WTC11 (cell line): ENCODE measurements at regions not wholly inside any gene's neighbourhood (a gene's known extent, or its start where the extent isn't known, plus 50 kb on each side); places are given as distances from the start of the nearest gene placed in this dataset.

Source experiments
- ESRRA ChIP-seq: sonication (generic); formaldehyde crosslinking; IDR thresholded peaks from 2 replicates; pipeline ENCODE4 v1.8.1; 2022; ENCODE audit warnings: mild to moderate bottlenecking, missing genetic modification reagents, borderline replicate concordance
- FOXK1 ChIP-seq: sonication (generic); formaldehyde crosslinking; IDR thresholded peaks from 2 replicates; pipeline ENCODE4 v1.8.0; 2022; ENCODE audit warnings: mild to moderate bottlenecking, moderate library complexity, missing genetic modification reagents
- JUN ChIP-seq: sonication (generic); formaldehyde crosslinking; IDR thresholded peaks from 2 replicates; pipeline ENCODE4 v1.8.0; 2023; ENCODE audit warnings: mild to moderate bottlenecking, missing genetic modification reagents
- NR1H2 ChIP-seq: sonication (generic); formaldehyde crosslinking; IDR thresholded peaks from 2 replicates; pipeline ENCODE4 v1.9.0; 2021; ENCODE audit warnings: mild to moderate bottlenecking, moderate library complexity, missing genetic modification reagents
- ZNF263 ChIP-seq: sonication (generic); formaldehyde crosslinking; IDR thresholded peaks from 2 replicates; pipeline ENCODE4 v1.8.1; 2022; ENCODE audit warnings: low read depth, mild to moderate bottlenecking, moderate library complexity, missing genetic modification reagents
- TF ChIP-seq, protein P1 (sequence below): fragments of 200-600 bp; IDR thresholded peaks from 2 replicates; pipeline ENCODE4 v1.8.0; 2022; ENCODE audit warnings: antibody characterized with exemption
- TF ChIP-seq, protein P2 (sequence below): sonication (generic); formaldehyde crosslinking; IDR thresholded peaks from 2 replicates; pipeline ENCODE4 v1.8.1; 2022; ENCODE audit warnings: mild to moderate bottlenecking, missing genetic modification reagents, moderate library complexity, borderline replicate concordance
- TF ChIP-seq, protein P3 (sequence below): sonication (generic); formaldehyde crosslinking; IDR thresholded peaks from 2 replicates; pipeline ENCODE4 v1.8.0; 2022; ENCODE audit warnings: mild to moderate bottlenecking, missing genetic modification reagents
- TF ChIP-seq, protein P4 (sequence below): sonication (generic); formaldehyde crosslinking; conservative IDR thresholded peaks from 2 replicates; pipeline ENCODE4 v1.8.1; 2022; ENCODE audit warnings: mild to moderate bottlenecking, missing genetic modification reagents
- TF ChIP-seq, protein P5 (sequence below): sonication (generic); formaldehyde crosslinking; IDR thresholded peaks from 2 replicates; pipeline ENCODE4 v1.8.1; 2023; ENCODE audit warnings: mild to moderate bottlenecking, missing genetic modification reagents
- TF ChIP-seq, protein P6 (sequence below): sonication (generic); formaldehyde crosslinking; IDR thresholded peaks from 2 replicates; pipeline ENCODE4 v1.8.1; 2023; ENCODE audit warnings: mild to moderate bottlenecking, missing genetic modification reagents, moderate library complexity

DNA sequence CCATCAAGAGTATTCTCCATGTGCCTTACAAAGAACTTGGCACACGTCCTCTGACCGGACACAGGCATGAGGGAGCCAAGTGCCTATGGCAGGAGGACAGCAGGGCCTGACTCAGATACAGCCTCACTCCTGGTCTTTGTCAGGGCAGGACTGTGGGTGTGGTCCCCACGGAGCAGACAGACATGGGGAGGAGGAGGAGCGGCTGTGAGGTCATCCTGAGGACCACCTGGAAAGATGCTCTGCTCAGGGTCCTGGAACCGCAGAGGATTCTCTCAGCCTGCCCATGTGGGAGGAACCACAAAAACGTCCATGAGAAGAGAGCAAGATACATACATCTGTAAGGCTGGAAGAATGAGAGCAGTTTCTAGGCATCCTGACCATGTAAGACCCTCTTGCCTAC lies 576.3 kb downstream of the BRD1 start:
- TF ChIP-seq, protein P1, sequence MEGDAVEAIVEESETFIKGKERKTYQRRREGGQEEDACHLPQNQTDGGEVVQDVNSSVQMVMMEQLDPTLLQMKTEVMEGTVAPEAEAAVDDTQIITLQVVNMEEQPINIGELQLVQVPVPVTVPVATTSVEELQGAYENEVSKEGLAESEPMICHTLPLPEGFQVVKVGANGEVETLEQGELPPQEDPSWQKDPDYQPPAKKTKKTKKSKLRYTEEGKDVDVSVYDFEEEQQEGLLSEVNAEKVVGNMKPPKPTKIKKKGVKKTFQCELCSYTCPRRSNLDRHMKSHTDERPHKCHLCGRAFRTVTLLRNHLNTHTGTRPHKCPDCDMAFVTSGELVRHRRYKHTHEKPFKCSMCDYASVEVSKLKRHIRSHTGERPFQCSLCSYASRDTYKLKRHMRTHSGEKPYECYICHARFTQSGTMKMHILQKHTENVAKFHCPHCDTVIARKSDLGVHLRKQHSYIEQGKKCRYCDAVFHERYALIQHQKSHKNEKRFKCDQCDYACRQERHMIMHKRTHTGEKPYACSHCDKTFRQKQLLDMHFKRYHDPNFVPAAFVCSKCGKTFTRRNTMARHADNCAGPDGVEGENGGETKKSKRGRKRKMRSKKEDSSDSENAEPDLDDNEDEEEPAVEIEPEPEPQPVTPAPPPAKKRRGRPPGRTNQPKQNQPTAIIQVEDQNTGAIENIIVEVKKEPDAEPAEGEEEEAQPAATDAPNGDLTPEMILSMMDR, result no peak
- TF ChIP-seq, protein P2, sequence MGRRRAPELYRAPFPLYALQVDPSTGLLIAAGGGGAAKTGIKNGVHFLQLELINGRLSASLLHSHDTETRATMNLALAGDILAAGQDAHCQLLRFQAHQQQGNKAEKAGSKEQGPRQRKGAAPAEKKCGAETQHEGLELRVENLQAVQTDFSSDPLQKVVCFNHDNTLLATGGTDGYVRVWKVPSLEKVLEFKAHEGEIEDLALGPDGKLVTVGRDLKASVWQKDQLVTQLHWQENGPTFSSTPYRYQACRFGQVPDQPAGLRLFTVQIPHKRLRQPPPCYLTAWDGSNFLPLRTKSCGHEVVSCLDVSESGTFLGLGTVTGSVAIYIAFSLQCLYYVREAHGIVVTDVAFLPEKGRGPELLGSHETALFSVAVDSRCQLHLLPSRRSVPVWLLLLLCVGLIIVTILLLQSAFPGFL, result no peak
- TF ChIP-seq FOXK1 (CRISPR knock-in tag), result no peak
- no peak for TF ChIP-seq ESRRA
- TF ChIP-seq, protein P3, sequence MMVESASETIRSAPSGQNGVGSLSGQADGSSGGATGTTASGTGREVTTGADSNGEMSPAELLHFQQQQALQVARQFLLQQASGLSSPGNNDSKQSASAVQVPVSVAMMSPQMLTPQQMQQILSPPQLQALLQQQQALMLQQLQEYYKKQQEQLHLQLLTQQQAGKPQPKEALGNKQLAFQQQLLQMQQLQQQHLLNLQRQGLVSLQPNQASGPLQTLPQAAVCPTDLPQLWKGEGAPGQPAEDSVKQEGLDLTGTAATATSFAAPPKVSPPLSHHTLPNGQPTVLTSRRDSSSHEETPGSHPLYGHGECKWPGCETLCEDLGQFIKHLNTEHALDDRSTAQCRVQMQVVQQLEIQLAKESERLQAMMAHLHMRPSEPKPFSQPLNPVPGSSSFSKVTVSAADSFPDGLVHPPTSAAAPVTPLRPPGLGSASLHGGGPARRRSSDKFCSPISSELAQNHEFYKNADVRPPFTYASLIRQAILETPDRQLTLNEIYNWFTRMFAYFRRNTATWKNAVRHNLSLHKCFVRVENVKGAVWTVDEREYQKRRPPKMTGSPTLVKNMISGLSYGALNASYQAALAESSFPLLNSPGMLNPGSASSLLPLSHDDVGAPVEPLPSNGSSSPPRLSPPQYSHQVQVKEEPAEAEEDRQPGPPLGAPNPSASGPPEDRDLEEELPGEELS, result no peak
- TF ChIP-seq, protein P4, sequence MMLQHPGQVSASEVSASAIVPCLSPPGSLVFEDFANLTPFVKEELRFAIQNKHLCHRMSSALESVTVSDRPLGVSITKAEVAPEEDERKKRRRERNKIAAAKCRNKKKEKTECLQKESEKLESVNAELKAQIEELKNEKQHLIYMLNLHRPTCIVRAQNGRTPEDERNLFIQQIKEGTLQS (CRISPR knock-in tag), result no peak
- TF ChIP-seq, protein P5, sequence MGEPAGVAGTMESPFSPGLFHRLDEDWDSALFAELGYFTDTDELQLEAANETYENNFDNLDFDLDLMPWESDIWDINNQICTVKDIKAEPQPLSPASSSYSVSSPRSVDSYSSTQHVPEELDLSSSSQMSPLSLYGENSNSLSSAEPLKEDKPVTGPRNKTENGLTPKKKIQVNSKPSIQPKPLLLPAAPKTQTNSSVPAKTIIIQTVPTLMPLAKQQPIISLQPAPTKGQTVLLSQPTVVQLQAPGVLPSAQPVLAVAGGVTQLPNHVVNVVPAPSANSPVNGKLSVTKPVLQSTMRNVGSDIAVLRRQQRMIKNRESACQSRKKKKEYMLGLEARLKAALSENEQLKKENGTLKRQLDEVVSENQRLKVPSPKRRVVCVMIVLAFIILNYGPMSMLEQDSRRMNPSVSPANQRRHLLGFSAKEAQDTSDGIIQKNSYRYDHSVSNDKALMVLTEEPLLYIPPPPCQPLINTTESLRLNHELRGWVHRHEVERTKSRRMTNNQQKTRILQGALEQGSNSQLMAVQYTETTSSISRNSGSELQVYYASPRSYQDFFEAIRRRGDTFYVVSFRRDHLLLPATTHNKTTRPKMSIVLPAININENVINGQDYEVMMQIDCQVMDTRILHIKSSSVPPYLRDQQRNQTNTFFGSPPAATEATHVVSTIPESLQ (CRISPR knock-in tag), result no peak
- no peak for TF ChIP-seq JUN (CRISPR knock-in tag)
- TF ChIP-seq, protein P6, sequence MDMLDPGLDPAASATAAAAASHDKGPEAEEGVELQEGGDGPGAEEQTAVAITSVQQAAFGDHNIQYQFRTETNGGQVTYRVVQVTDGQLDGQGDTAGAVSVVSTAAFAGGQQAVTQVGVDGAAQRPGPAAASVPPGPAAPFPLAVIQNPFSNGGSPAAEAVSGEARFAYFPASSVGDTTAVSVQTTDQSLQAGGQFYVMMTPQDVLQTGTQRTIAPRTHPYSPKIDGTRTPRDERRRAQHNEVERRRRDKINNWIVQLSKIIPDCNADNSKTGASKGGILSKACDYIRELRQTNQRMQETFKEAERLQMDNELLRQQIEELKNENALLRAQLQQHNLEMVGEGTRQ (CRISPR knock-in tag), result no peak
- TF ChIP-seq ZNF263 (CRISPR knock-in tag), result no peak
- no peak for TF ChIP-seq NR1H2 (CRISPR knock-in tag)
